A673 (cell line): ENCODE measurements at regions not wholly inside any gene's neighbourhood (a gene's known extent, or its start where the extent isn't known, plus 50 kb on each side); places are given as distances from the start of the nearest gene placed in this dataset.

Experiments
- BruUV-seq: library from RNA; stranded (reverse); fragments of 400-500 nt; replicated peaks from 2 replicates; lab custom pipeline; 2021; lab: Mats Ljungman, UMichigan
- CTCF ChIA-PET: fragments of 300-600 bp; sonication (Branson Sonifier 250); formaldehyde crosslinking; loops from one replicate; lab custom pipeline; 2022; ENCODE audit warnings: antibody characterized with exemption; lab: Charles Lee
- POLR2A ChIA-PET: fragments of 300-600 bp; sonication (Branson Sonifier 250); formaldehyde crosslinking; loops from one replicate; lab custom pipeline; 2022; ENCODE audit warnings: antibody characterized with exemption; ENCODE audit not compliant: low non-redundant PET; lab: Charles Lee
- DNase-seq: peaks from one replicate; pipeline ENCODE4 v3.0.0-alpha.2; 2015; ENCODE audit warnings: low spot score
- H3K27ac ChIP-seq: fragments of 200-600 bp; sonication (generic); 2 replicates; pipeline ENCODE4 v1.5.1; 2016; ENCODE audit warnings: mixed run types, low read depth, mild to moderate bottlenecking, mixed read lengths, antibody characterized with exemption, low read length; ENCODE audit not compliant: poor library complexity, severe bottlenecking
- H3K27me3 ChIP-seq: fragments of 200-600 bp; sonication (generic); replicated peaks from 2 replicates; pipeline ENCODE4 v1.6.1; 2017; ENCODE audit warnings: mixed run types, low read depth, mild to moderate bottlenecking, mixed read lengths, antibody characterized with exemption, low read length; ENCODE audit not compliant: insufficient read depth, poor library complexity
- H3K36me3 ChIP-seq: fragments of 200-600 bp; sonication (generic); 2 replicates; pipeline ENCODE4 v1.6.1; 2016; ENCODE audit warnings: mixed run types, mild to moderate bottlenecking, mixed read lengths, antibody characterized with exemption, low read length; ENCODE audit not compliant: insufficient read depth, poor library complexity, severe bottlenecking
- H3K4me1 ChIP-seq: fragments of 200-600 bp; sonication (generic); 2 replicates; pipeline ENCODE4 v1.6.1; 2017; ENCODE audit warnings: mixed run types, mild to moderate bottlenecking, mixed read lengths, antibody characterized with exemption, low read length; ENCODE audit not compliant: insufficient read depth, poor library complexity, severe bottlenecking
- H3K4me3 ChIP-seq: fragments of 200-600 bp; sonication (generic); 2 replicates; pipeline ENCODE4 v1.5.1; 2016; ENCODE audit warnings: low read depth, mixed run types, mild to moderate bottlenecking, mixed read lengths, low read length; ENCODE audit not compliant: poor library complexity, severe bottlenecking
- H3K9me3 ChIP-seq: fragments of 200-600 bp; sonication (generic); 2 replicates; pipeline ENCODE4 v1.6.1; 2016; ENCODE audit warnings: mixed run types, low read depth, mild to moderate bottlenecking, mixed read lengths, antibody characterized with exemption, low read length; ENCODE audit not compliant: poor library complexity, severe bottlenecking
- CTCF ChIP-seq: fragments of 300-800, 200-600 bp; sonication (generic); conservative IDR thresholded peaks from 2 replicates; pipeline ENCODE4 v1.5.1; 2017; ENCODE audit warnings: low read depth, mild to moderate bottlenecking, antibody characterized with exemption, low read length, moderate library complexity, mixed read lengths
- EZH2 ChIP-seq: fragments of 200-600 bp; sonication (generic); IDR thresholded peaks from 2 replicates; pipeline ENCODE4 v1.6.1; 2017; ENCODE audit warnings: borderline replicate concordance, low read depth, mild to moderate bottlenecking, mixed read lengths, antibody characterized with exemption, low read length; ENCODE audit not compliant: poor library complexity, severe bottlenecking
- intact Hi-C: fragments of 100-400 bp; cut with micrococcal nuclease; formaldehyde crosslinking; loops from one replicate; pipeline ENCODE4 v1.10.0; 2022; ENCODE audit not compliant: unreplicated experiment

- POLR2A ChIA-PET, result no interaction called here
Measured at GRCh38 chr6:105936972-105937371, 149.2 kb upstream of the PRDM1 start.

GRCh38 chr6:105935416-105935815 is 150.7 kb upstream of the PRDM1 start:
- TF ChIP-seq CTCF (no peak), EZH2 (no peak)
- DNase-seq, result no peak
- intact Hi-C loops, result no loop called here
- POLR2A ChIA-PET, result no interaction called here
- Histone ChIP-seq H3K4me3 (no peak overlapping the region), H3K4me1 (no peaks in the 10 kb centered on the region), H3K36me3 (no peaks in the 10 kb centered on the region), H3K9me3 (no peaks in the 10 kb centered on the region), H3K27me3 (no peaks in the 10 kb centered on the region), H3K27ac (no peak overlapping the region)
- no TSS peak for BruUV-seq
- CTCF ChIA-PET, result interaction anchor here (0.6 kb wide), 1 partner anchor 34 kb away, joined by 6 read pairs; no protein-coding TSS in a partner anchor

More at GRCh38 chr6:105936972-105937371, 149.2 kb upstream of the PRDM1 start:
- Histone ChIP-seq H3K4me3 (no peak overlapping the region), H3K27ac (no peak overlapping the region), H3K4me1 (no peaks in the 10 kb centered on the region), H3K36me3 (no peaks in the 10 kb centered on the region), H3K9me3 (no peaks in the 10 kb centered on the region), H3K27me3 (peaks cover 6% of the 10 kb centered on the region)
- DNase-seq, result no peak
- intact Hi-C loops, result no loop called here
- no TSS peak for BruUV-seq
- TF ChIP-seq CTCF (no peak), EZH2 (no peak)
- CTCF ChIA-PET, result no interaction called here

GRCh38 chr6:105934708-105935107 is 151.4 kb upstream of the PRDM1 start:
- no peak for DNase-seq
- H3K9me3 ChIP-seq, result no peaks in the 10 kb centered on the region
- no peaks in the 10 kb centered on the region for H3K27me3 ChIP-seq
- no TSS peak for BruUV-seq
- H3K36me3 ChIP-seq, result no peaks in the 10 kb centered on the region
- TF ChIP-seq CTCF, result no peak
- no peak for TF ChIP-seq EZH2
- intact Hi-C loops, result no loop called here
- no peak overlapping the region for H3K27ac ChIP-seq
- H3K4me3 ChIP-seq, result no peak overlapping the region
- POLR2A ChIA-PET, result no interaction called here
- no peaks in the 10 kb centered on the region for H3K4me1 ChIP-seq
- CTCF ChIA-PET, result no interaction called here
